ENCODE measurements at regions not wholly inside any gene's neighbourhood (a gene's known extent, or its start where the extent isn't known, plus 50 kb on each side); places are given as distances from the start of the nearest gene placed in this dataset.

- DNase-seq (ENCODE audit: extremely low read depth, low read depth): no peak
- no peak for TF ChIP-seq CTCF (IDR thresholded peaks at IDR 0.05; ENCODE audit: low read depth, low read length)
These were observed 373.4 kb downstream of the JRKL start for GRCh38 chr11:96763244-96763643.

DNA sequence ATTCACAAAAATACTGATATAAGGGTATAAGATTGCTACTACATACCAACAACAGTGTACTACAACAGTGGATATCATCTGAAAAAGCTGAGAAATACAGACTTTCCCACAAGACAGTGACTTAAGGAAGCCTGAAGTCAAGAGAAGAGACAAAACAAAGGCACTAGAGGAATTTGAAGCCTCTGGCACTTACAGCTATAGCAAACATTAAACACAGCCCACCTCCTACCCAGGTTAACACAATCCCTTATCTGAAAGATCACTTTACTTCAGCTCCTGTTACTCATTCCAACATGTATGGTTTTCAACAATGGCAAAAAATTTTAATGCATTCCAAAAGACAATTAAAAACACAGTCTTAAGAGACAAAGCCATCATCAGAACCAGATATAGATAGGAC lies 388.5 kb downstream of the JRKL start:
- TF ChIP-seq CTCF (IDR thresholded peaks at IDR 0.05; ENCODE audit: low read depth, low read length): no peak
- no peak for DNase-seq (ENCODE audit: extremely low read depth, low read depth)

- no peak for DNase-seq (ENCODE audit: extremely low read depth, low read depth)
- TF ChIP-seq CTCF (IDR thresholded peaks at IDR 0.05; ENCODE audit: low read depth, low read length): no peak
These were observed 389.2 kb downstream of the JRKL start for GRCh38 chr11:96779030-96779429.

- DNase-seq (ENCODE audit: extremely low read depth, low read depth): no peak
- no peak for TF ChIP-seq CTCF (IDR thresholded peaks at IDR 0.05; ENCODE audit: low read depth, low read length)
These were observed 391.3 kb downstream of the JRKL start for GRCh38 chr11:96781082-96781481.

- no peak for DNase-seq (ENCODE audit: extremely low read depth, low read depth)
- no peak for TF ChIP-seq CTCF (IDR thresholded peaks at IDR 0.05; ENCODE audit: low read depth, low read length)
These were observed 392.8 kb downstream of the JRKL start for GRCh38 chr11:96782632-96783031.

DNA sequence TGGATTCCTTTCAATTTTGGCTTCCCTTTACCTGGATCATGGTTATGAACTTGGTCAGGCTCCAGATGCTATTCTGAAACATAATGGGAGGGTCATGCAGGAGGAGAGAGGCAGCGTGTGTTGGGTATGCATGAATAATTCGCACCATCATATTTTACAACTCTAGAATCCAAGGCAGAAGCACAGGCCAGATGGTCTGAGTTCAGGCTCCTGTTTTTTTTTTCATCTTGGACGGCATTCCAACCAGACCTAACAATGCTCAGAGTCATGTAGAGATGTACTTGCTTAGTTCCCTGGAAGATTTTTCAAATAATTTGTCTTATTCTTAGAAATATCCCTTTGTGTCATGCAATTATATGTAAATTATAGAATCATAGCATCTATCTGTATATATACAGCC lies 393.5 kb downstream of the JRKL start:
- no peak for TF ChIP-seq CTCF (IDR thresholded peaks at IDR 0.05; ENCODE audit: low read depth, low read length)
- DNase-seq (ENCODE audit: extremely low read depth, low read depth): no peak

DNA sequence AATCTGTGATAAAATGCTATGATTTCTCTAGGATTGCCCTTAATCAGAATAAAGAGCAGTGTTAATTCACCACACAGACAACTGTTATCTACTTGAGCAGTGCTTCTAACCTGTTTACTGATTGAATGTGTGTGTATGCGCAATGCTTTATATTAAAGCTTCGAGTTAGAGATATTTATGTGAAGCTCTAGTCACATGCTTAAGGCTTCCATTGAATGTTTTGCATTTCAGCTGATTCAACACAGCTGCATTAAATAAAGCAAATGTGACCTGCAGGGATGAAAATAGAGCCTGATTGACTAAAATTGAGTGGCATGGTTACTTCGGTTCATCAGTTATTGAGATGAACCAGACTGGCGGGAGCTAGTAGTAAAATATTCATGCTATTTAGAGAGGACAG lies 395.3 kb downstream of the JRKL start:
- DNase-seq (ENCODE audit: extremely low read depth, low read depth): no peak
- no peak for TF ChIP-seq CTCF (IDR thresholded peaks at IDR 0.05; ENCODE audit: low read depth, low read length)

Data from AG09319 (cell line).